SIG-M5 (cell line): ENCODE measurements at regions not wholly inside any gene's neighbourhood (a gene's known extent, or its start where the extent isn't known, plus 50 kb on each side); places are given as distances from the start of the nearest gene placed in this dataset.

Experiments used
- DNase-seq: peaks from one replicate; lab custom pipeline; 2025; lab: John Stamatoyannopoulos, UW

GRCh38 chr3:117762621-117763037, 1053.0 kb downstream of the TUSC7 start:
- no peak for DNase-seq

DNA sequence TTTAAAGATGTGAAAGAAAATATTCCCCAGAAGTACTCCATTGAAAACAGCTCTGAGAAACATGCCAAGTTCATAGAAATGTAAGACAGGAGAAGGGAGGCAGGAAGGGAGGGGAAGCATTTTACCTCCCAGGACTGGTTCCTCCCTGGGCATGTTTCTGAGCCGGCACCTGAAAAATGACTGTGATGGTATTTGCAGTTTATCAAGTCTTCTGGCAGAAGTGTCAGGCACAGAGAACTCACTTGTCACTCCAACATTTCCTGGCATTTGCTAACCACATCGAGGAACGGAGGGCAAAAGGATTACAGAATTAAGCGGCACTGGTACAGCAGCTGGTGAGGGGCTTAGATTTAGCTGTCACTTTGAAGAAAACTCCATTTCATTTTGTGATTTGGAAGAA, 1054.0 kb downstream of the TUSC7 start:
- no peak for DNase-seq

- no peak for DNase-seq
Measured at GRCh38 chr3:117768581-117768980, 1059.0 kb downstream of the TUSC7 start.

DNA sequence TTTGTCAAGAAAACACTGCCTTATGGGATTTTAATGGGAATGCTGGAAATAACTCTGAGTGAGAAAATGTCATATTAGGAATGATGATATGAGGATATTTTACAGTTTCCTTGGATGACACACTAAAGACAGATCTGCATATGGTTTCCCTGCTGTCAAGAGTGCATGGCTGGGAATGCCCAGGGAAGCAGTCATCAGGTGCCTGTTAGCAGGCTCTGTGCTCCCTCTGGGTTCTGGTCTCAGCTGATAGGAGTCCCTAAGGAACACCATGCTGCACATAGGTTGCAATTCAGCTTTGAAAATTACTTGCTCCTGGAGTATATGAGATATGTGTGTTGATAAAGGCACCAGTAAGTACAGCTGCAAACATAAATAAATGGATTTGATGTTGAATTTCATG, 1064.6 kb downstream of the TUSC7 start:
- no peak for DNase-seq

GRCh38 chr3:117786349-117786748, 1076.8 kb downstream of the TUSC7 start:
- no peak for DNase-seq

- DNase-seq, result no peak
Measured at GRCh38 chr3:117788061-117788460, 1078.5 kb downstream of the TUSC7 start.

- DNase-seq, result no peak
Measured at GRCh38 chr3:117788506-117788905, 1078.9 kb downstream of the TUSC7 start.

DNA sequence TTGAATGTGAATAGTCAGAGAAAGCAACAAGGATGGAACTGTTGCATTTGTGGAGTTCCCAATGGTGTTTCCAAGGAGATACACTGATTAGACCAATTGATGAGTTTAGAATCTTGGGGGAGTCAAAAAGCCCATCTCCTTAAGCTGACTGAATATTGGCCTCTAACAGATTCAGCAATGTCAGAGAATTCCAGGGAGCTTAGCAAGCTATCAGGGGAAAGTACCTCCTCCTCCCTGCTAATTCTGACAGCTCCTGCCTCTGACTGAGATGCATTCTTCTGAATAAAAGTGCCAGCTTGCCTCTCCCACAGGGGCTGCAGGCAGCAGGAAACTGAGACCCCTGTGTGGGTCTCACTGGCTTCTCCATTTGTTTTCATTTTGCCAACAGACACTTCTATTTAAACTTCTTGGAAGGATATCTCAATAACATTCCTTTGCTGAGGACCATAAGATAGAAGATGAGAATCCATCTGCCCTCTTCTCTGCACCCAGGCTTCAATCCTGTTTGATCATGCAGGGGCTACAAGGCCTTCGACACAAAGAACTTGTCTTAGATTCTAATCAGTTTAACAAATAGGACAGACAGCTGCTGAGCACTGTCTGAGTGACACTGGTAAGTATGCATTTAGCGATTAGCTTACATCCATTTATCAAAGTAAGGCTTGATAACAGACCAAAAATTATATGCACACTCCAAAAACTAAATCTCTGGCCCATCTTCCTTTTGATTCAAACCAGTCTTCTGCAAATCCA, 1080.8 kb downstream of the TUSC7 start:
- no peak for DNase-seq

- DNase-seq, result no peak
Measured at GRCh38 chr3:117793622-117794265, 1084.2 kb downstream of the TUSC7 start.

- no peak for DNase-seq
Measured at GRCh38 chr3:117798221-117798620, 1088.6 kb downstream of the TUSC7 start.

GRCh38 chr3:117798687-117799386, 1089.3 kb downstream of the TUSC7 start:
- DNase-seq, result no peak

GRCh38 chr3:117799387-117799735, 1089.8 kb downstream of the TUSC7 start:
- no peak for DNase-seq

DNA sequence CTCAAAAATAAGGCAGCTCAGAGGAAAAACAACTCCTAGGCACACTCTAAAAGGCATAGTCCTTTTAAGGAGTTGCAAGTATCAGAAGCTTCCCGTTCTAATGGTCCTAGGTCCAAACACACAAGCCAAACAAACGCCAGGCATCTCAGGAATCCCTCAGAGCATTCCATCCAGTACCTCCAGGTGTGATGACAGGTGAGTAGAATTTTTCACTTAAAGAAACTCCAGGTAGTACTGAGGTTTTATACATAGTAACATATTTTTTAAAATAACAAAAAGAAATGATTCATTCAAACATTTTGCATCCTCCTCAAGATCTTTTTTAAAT, 1092.3 kb downstream of the TUSC7 start:
- DNase-seq, result no peak

- DNase-seq, result no peak
Measured at GRCh38 chr3:117809186-117810081, 1099.9 kb downstream of the TUSC7 start.

DNA sequence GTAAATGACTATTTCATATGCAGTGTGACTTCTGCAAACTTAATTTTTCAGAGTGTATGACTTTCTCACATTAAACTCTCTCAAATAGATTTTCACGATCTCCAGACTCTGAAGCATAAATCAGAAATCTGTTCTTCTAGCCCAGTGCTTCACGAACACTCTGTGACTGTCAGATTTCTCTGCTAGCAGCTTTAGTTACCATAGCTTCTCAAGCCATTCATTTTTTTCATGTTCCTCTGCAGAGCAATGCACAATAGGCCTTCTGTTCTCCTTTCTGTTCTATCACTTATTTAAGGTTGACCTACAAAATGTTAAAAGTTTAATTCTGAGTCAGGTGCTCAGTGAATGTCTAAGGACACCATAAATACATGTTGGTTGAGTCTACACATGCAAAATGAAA, 1102.2 kb downstream of the TUSC7 start:
- DNase-seq, result no peak

- DNase-seq, result no peak
Measured at GRCh38 chr3:117814975-117815374, 1105.4 kb downstream of the TUSC7 start.

DNA sequence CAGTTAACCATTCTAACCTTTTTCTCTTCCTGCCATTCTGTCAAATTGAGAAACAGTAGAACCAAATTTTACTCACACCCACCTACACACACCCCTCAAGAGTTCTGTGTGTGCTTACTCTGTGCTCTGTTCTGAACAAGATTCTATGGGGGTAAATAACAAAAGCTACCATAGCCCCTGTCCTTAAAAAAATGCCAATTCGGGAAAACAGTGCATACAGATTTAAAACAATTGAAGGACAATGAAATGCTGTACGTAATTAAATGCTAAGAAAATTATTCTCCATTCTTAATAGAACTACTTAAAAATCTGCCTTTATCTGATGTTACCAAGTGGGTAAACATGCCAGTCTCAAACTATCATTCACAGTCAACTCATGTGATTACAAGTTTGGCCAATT, 1107.5 kb downstream of the TUSC7 start:
- no peak for DNase-seq

DNA sequence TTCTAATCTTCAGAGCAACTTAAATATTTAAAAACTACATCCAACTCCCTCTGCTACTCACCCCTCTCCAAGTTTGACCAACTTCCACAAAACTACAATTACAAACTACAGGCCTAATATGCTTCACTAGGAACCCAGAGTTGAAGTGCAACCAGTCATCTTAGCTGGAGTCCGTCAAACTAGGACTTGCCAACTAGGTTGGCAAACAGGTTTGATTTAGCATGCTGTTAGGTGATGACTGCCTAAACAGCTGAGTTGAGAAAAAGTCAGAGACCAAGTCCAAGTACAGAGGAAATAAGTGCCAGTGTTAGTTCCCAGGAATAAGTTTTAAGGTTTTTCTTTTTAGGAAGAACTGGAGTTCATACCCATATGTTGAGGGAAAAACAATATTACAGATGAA, 1109.0 kb downstream of the TUSC7 start:
- no peak for DNase-seq

DNA sequence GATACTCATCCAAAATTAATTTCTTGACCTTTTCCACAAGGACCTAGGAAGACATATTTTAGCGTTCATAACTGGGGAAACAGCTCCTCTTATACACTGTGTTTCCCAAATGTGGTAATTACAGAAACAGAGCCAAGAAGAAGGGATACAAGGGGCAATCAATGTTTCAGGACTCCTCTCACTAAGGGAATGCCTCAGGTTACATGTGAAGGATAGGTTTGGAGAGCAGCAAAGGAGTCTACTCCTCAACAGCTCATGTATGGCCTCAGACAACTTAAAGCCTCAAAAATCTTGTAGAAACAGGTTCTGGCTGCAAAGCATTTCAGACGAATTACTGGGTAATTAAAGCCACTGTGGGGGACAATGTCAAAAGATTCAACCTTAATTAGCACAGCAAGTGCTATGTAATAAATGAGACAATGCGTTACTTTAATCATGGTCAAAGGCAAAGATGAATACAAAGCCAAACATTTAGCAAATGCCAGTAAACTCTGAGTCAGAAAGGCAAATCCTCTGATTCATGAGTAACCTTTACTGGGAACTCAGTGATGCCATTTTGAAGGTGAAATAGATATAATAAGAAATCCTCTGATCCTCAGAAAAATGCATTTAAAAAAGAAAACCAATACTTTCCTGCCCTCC, 1111.2 kb downstream of the TUSC7 start:
- DNase-seq, result no peak

DNA sequence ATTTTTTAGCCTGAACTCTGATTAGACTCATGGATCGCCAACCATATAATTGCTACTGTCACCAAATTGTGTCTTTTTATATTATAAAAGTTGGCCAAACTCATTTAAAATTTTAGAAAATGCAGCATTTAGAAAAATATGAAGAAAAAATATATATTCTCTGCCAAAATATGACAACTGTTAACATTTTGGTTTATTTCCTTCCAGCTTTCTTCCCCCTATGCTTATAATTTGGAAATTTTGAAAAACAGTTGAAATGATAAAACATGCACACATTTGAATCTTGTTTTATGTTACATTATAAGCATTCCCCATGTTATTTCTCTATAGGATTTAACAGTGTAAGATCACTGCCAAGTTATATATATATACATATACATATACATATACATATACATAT, 1112.8 kb downstream of the TUSC7 start:
- no peak for DNase-seq

- no peak for DNase-seq
Measured at GRCh38 chr3:117836296-117836695, 1126.7 kb downstream of the TUSC7 start.

GRCh38 chr3:117837391-117837790, 1127.8 kb downstream of the TUSC7 start:
- no peak for DNase-seq
